HCT116 (cell line): ENCODE measurements at regions not wholly inside any gene's neighbourhood (a gene's known extent, or its start where the extent isn't known, plus 50 kb on each side); places are given as distances from the start of the nearest gene placed in this dataset.

Experiments used
- ATAC-seq: fragments of 200-7000 bp; cut with Tn5 transposase; 2 replicates; pipeline ENCODE4 v1.9.1; 2020; ENCODE audit warnings: mild to moderate bottlenecking, moderate library complexity
- BruUV-seq: library from RNA; stranded (reverse); fragments of 400-500 nt; replicated peaks from 2 replicates; lab custom pipeline; 2021; lab: Mats Ljungman, UMichigan
- CTCF ChIA-PET: fragments of 300-600 bp; sonication (Branson Sonifier 250); formaldehyde crosslinking; loops from one replicate; lab custom pipeline; 2021; ENCODE audit warnings: antibody characterized with exemption; lab: Charles Lee
- POLR2A ChIA-PET: fragments of 300-600, 350-600 bp; sonication (Branson Sonifier 250); formaldehyde crosslinking; loops from one replicate; lab custom pipeline; 2021; ENCODE audit warnings: antibody characterized with exemption; lab: Charles Lee
- RAD21 ChIA-PET, 2 experiments: fragments of 300-600 bp; sonication (Branson Sonifier 250); formaldehyde crosslinking; loops; one replicate each; lab custom pipeline; 2023; ENCODE audit warnings: low total read pairs in 2 of 2; ENCODE audit not compliant: uncharacterized antibody in 2 of 2, unreplicated experiment in 2 of 2, low non-redundant PET in 1 of 2; lab: Charles Lee
- DNase-seq: peaks from one replicate; pipeline ENCODE4 v3.0.0-alpha.2; 2010; ENCODE audit warnings: low read depth, low spot score
- H2AFZ ChIP-seq: fragments of 200-600 bp; shearing (Covaris generic), sonication (generic); 2 replicates; pipeline ENCODE4 v1.6.1; 2017; ENCODE audit warnings: low read depth, mixed run types, mixed read lengths, antibody characterized with exemption, low read length; ENCODE audit not compliant: poor library complexity, severe bottlenecking
- H3K27ac ChIP-seq: 2 replicates; pipeline ENCODE4 v1.5.1; 2012; ENCODE audit warnings: low read depth, low read length
- H3K27me3 ChIP-seq: fragments of 200-600 bp; sonication (generic); 2 replicates; pipeline ENCODE4 v1.6.1; 2016; ENCODE audit warnings: mixed run types, low read length, mixed read lengths; ENCODE audit not compliant: insufficient read depth
- H3K36me3 ChIP-seq, 2 experiments: fragments of 200-500 bp in 1 of 2; fragments of 200-600 bp in 1 of 2; sonication (Bioruptor generic) in 1 of 2; sonication (generic) in 1 of 2; 2 replicates each; pipeline versions ENCODE4 v1.5.1 to v1.6.1; 2014 to 2016; ENCODE audit warnings: low read length in 2 of 2, inconsistent platforms in 1 of 2, mixed read lengths in 1 of 2, mixed run types in 1 of 2; ENCODE audit not compliant: insufficient read depth in 2 of 2, control insufficient read depth in 1 of 2
- H3K4me1 ChIP-seq, 2 experiments: fragments of 200-600 bp in 1 of 2; sonication (generic) in 1 of 2; 2 replicates each; pipeline versions ENCODE4 v1.5.1 to v1.6.1; 2012 to 2017; ENCODE audit warnings: low read length in 2 of 2, inconsistent platforms in 1 of 2, mild to moderate bottlenecking in 1 of 2, mixed read lengths in 1 of 2, mixed run types in 1 of 2, moderate library complexity in 1 of 2; ENCODE audit not compliant: insufficient read depth in 2 of 2, control insufficient read depth in 1 of 2
- H3K4me2 ChIP-seq: fragments of 200-600 bp; sonication (generic); 2 replicates; pipeline ENCODE4 v1.6.1; 2017; ENCODE audit warnings: mixed run types, low read length, mixed read lengths
- H3K4me3 ChIP-seq, 2 experiments: fragments of 200-600 bp in 1 of 2; sonication (generic) in 1 of 2; replicated peaks in 1 of 2; 2 replicates each; pipeline ENCODE4 v1.5.1; 2011 to 2016; ENCODE audit warnings: low read length in 2 of 2, control low read depth in 1 of 2, low read depth in 1 of 2, mild to moderate bottlenecking in 1 of 2, mixed read lengths in 1 of 2, mixed run types in 1 of 2
- H3K79me2 ChIP-seq: fragments of 200-600 bp; sonication (generic); 2 replicates; pipeline ENCODE4 v1.6.1; 2017; ENCODE audit warnings: mild to moderate bottlenecking, mixed run types, low read length, moderate library complexity, mixed read lengths; ENCODE audit not compliant: insufficient read depth
- H3K9ac ChIP-seq: fragments of 200-600 bp; sonication (generic); 2 replicates; pipeline ENCODE4 v1.6.1; 2016; ENCODE audit warnings: low read length, mixed read lengths
- H3K9me2 ChIP-seq: fragments of 200-600 bp; sonication (generic), shearing (Covaris generic); 2 replicates; pipeline ENCODE4 v1.6.1; 2017; ENCODE audit warnings: mixed run types, mild to moderate bottlenecking, moderate library complexity; ENCODE audit not compliant: insufficient read depth
- H3K9me3 ChIP-seq, 2 experiments: fragments of 200-500 bp in 1 of 2; fragments of 200-600 bp in 1 of 2; sonication (Bioruptor generic) in 1 of 2; sonication (generic) in 1 of 2; 2 replicates each; pipeline ENCODE4 v1.6.1; 2014 to 2017; ENCODE audit warnings: low read length in 2 of 2, mixed read lengths in 2 of 2, inconsistent platforms in 1 of 2, low read depth in 1 of 2, mild to moderate bottlenecking in 1 of 2, mixed run types in 1 of 2, moderate library complexity in 1 of 2; ENCODE audit not compliant: control insufficient read depth in 1 of 2, insufficient read depth in 1 of 2
- H4K20me1 ChIP-seq: fragments of 200-600 bp; sonication (generic), shearing (Covaris generic); 2 replicates; pipeline ENCODE4 v1.6.1; 2017; ENCODE audit warnings: mixed run types, mild to moderate bottlenecking, moderate library complexity; ENCODE audit not compliant: insufficient read depth
- CBX3 ChIP-seq: IDR thresholded peaks from 2 replicates; pipeline ENCODE4 v1.6.1; 2012; ENCODE audit warnings: low read depth
- EGR1 ChIP-seq: IDR thresholded peaks from 2 replicates; pipeline ENCODE4 v1.6.1; 2012; ENCODE audit warnings: low read depth
- ELF1 ChIP-seq: IDR thresholded peaks from 2 replicates; pipeline ENCODE4 v1.6.1; 2012; ENCODE audit warnings: low read depth, borderline replicate concordance
- EZH2 ChIP-seq: fragments of 200-600 bp; sonication (generic); IDR thresholded peaks from 2 replicates; pipeline ENCODE4 v1.6.1; 2017; ENCODE audit warnings: antibody characterized with exemption, mixed run types
- EZH2phosphoT487 ChIP-seq: fragments of 200-600 bp; IDR thresholded peaks from 2 replicates; pipeline ENCODE4 v1.6.1; 2018; ENCODE audit warnings: antibody characterized with exemption, borderline replicate concordance
- JUND ChIP-seq: IDR thresholded peaks from 2 replicates; pipeline ENCODE4 v1.6.1; 2012
- POLR2A ChIP-seq: IDR thresholded peaks from 2 replicates; pipeline ENCODE4 v1.7.0; 2011; ENCODE audit warnings: borderline replicate concordance; ENCODE audit not compliant: insufficient read depth, insufficient read length; ENCODE audit errors: extremely low read depth
- SP1 ChIP-seq: IDR thresholded peaks from 2 replicates; pipeline ENCODE4 v1.6.1; 2012; ENCODE audit warnings: low read depth
- SRF ChIP-seq: IDR thresholded peaks from 2 replicates; pipeline ENCODE4 v1.6.1; 2012; ENCODE audit warnings: low read depth
- TCF7L2 ChIP-seq: IDR thresholded peaks from 2 replicates; pipeline ENCODE4 v1.7.0; 2011; ENCODE audit warnings: borderline replicate concordance, inconsistent platforms; ENCODE audit not compliant: insufficient read depth, insufficient read length; ENCODE audit errors: extremely low read depth
- YY1 ChIP-seq: IDR thresholded peaks from 2 replicates; pipeline ENCODE4 v1.6.1; 2011; ENCODE audit warnings: low read length, low read depth, moderate library complexity, mild to moderate bottlenecking; ENCODE audit not compliant: insufficient replicate concordance; ENCODE audit errors: extremely low read depth
- ZFX ChIP-seq: fragments of 450-650 bp; IDR thresholded peaks from 2 replicates; pipeline ENCODE4 v1.6.1; 2017
- ZNF274 ChIP-seq: fragments of 200-500 bp; sonication (Bioruptor generic); IDR thresholded peaks from 2 replicates; pipeline ENCODE4 v1.6.1; 2014; ENCODE audit warnings: mild to moderate bottlenecking, low read depth, low read length, inconsistent platforms
- intact Hi-C: fragments of 100-400 bp; cut with micrococcal nuclease; formaldehyde crosslinking; loops from 2 replicates; pipeline ENCODE4 v1.10.0; 2022
- TF ChIP-seq, protein P1 (sequence below): IDR thresholded peaks from 2 replicates; pipeline ENCODE4 v1.6.1; 2012
- TF ChIP-seq, protein P2 (sequence below), 3 experiments: fragments of 200-600 bp in 1 of 3; sonication (generic) in 1 of 3; IDR thresholded peaks in 2 of 3; conservative IDR thresholded peaks in 1 of 3; 2 replicates each; pipeline ENCODE4 v1.5.1; 2012 to 2017; ENCODE audit warnings: low read depth in 2 of 3, low read length in 2 of 3, antibody characterized with exemption in 1 of 3, borderline replicate concordance in 1 of 3, control low read depth in 1 of 3, mild to moderate bottlenecking in 1 of 3, mixed read lengths in 1 of 3, mixed run types in 1 of 3, moderate library complexity in 1 of 3; ENCODE audit not compliant: insufficient read depth in 1 of 3

DNA sequence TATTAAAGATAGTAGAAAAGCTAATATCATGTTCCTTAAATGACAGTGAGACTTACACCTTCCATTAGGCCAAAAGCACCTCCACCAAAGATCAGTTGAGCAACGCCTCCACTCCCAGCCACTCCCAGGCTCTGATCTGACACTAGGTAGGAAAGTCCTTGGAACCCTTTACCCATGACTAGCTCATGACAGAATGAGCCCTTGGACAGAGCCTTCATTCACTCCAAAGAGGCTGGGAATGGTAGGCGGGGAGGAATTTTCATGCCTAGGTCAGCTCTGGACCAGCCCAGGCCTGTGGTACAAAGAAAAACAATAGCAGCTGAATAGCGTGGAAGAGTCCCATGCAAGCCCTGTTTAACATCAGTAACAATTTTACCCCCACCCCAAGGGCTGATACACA lies 493.7 kb downstream of the NR2F1-AS1 start:
- BruUV-seq, result no TSS peak
- H3K9me2 ChIP-seq, result 0 out of 2 replicates have a peak, but pooled peaks cover 5% of the 10 kb centered on the region
- no peaks in the 10 kb centered on the region for H3K36me3 ChIP-seq
- H3K27ac ChIP-seq, result no peak overlapping the region
- RAD21 ChIA-PET, result no interaction called here
- H3K27me3 ChIP-seq, result no peaks in the 10 kb centered on the region
- no peaks in the 10 kb centered on the region for H3K79me2 ChIP-seq
- H3K4me2 ChIP-seq, result no peak overlapping the region
- H3K9ac ChIP-seq, result no peak overlapping the region
- H3K4me1 ChIP-seq, result peaks cover 4 to 28% of the 10 kb centered on the region in 2 experiments; a peak in 2 of 4 replicates
- H3K9me3 ChIP-seq, result no peaks in the 10 kb centered on the region
- CTCF ChIA-PET, result no interaction called here
- no peak overlapping the region for H3K4me3 ChIP-seq
- no peak for ATAC-seq
- DNase-seq, result no peak
- no peak overlapping the region for H2AFZ ChIP-seq
- no peaks in the 10 kb centered on the region for H4K20me1 ChIP-seq
- POLR2A ChIA-PET, result no interaction called here
- intact Hi-C loops, result no loop called here
- TF ChIP-seq EZH2 (no peak), SRF (no peak), CBX3 (no peak), YY1 (no peak), EZH2phosphoT487 (no peak), POLR2A (no peak), ZNF274 (no peak), ELF1 (no peak), EGR1 (no peak), TCF7L2 (no peak), SP1 (no peak), ZFX (no peak), JUND (no peak)
- TF ChIP-seq, protein P1, sequence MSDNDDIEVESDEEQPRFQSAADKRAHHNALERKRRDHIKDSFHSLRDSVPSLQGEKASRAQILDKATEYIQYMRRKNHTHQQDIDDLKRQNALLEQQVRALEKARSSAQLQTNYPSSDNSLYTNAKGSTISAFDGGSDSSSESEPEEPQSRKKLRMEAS, result no peak
- TF ChIP-seq, protein P2, sequence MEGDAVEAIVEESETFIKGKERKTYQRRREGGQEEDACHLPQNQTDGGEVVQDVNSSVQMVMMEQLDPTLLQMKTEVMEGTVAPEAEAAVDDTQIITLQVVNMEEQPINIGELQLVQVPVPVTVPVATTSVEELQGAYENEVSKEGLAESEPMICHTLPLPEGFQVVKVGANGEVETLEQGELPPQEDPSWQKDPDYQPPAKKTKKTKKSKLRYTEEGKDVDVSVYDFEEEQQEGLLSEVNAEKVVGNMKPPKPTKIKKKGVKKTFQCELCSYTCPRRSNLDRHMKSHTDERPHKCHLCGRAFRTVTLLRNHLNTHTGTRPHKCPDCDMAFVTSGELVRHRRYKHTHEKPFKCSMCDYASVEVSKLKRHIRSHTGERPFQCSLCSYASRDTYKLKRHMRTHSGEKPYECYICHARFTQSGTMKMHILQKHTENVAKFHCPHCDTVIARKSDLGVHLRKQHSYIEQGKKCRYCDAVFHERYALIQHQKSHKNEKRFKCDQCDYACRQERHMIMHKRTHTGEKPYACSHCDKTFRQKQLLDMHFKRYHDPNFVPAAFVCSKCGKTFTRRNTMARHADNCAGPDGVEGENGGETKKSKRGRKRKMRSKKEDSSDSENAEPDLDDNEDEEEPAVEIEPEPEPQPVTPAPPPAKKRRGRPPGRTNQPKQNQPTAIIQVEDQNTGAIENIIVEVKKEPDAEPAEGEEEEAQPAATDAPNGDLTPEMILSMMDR (IDR thresholded peaks at IDR 0.05 in 2 of 3, conservative IDR thresholded peaks at IDR 0.05 in 1 of 3; ENCODE audit: borderline replicate concordance in 1 of 3, insufficient read depth in 1 of 3, low read depth in 2 of 3, low read length in 2 of 3), result no peak
